ENCODE measurements at regions not wholly inside any gene's neighbourhood (a gene's known extent, or its start where the extent isn't known, plus 50 kb on each side); places are given as distances from the start of the nearest gene placed in this dataset.

DNA sequence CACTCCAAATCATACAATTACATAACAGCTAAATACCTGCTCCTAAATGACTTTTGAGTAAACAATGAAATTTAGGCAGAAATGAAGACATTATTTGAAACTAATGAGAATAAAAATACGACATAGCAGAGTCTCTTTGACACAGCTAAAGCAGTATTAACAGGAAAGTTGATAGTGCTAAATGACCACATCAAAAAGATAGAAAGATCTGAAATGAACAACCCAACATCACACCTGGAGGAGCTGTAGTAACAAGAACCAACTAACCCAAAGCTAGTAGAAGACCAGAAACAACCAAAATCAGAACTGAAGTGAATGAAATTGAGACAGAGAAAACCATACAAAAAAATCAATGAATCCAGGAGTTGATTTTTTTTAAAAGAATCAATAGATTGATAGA, 257.8 kb downstream of the ARAP2 start:
- no peak for DNase-seq

DNA sequence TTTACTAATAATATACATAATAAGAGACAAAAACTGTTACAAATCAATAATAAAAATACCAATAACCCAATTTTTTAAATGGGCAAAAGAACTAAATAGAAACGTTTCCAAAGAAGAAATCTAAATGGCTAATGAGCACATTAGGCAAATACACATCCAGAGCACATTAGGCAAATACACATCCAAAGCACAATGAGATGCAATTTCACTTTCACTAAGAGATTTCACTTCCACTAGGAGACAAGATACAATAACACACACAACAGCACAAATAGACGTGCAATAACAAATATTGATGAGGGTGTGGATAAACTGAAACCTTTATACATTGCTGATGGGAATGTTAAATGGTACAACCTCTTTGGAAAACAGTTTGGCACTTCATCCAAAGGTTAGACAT, 250.7 kb downstream of the ARAP2 start:
- DNase-seq: no peak

DNA sequence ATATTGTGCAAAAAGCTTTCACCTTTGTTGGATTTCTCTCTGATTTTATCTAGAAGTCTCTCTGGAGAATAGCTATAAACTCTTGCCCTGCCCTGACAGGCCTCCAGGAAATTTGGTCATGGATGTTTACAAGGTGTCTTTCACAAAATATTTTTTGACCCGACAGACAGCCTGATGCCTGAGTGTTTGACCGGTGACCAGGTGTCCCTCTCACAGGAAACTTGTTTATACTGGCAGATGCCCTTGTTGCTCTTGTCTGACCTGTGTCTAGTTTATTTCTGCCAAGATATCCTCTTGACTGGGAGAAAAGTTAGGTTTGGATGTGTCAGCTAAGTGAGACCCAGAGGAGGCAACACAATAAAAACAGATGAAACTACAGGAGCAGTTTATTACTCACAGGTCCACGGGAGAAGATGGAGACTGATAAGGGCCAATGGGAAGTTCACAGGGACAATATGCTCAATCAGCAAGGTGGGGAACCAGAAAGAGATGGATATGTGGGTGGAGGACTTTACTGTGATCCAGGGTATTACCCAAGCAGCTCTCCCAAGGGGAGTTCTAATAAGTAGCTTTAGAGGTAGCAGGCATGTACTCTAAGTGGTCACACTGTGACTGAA, 243.3 kb downstream of the ARAP2 start:
- no peak for DNase-seq

DNA sequence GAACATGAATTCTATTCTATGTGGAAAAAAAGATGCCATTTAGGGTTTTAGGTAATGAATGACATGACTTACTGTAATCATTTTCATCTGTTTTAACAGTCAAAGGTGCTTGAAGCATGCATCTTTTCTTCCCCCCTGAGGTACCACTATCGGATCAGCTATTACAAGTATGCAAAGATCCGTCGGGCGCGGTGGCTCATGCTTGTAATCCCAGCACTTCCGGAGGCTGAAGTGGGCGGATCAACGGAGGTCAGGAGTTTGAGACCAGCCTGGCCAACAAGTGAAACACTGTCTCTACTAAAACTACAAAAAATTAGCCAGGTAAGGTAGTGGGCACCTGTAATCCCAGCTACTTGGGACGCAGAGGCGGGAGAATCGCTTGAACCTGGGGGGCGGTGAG, 241.3 kb downstream of the ARAP2 start:
- no peak for DNase-seq

DNA sequence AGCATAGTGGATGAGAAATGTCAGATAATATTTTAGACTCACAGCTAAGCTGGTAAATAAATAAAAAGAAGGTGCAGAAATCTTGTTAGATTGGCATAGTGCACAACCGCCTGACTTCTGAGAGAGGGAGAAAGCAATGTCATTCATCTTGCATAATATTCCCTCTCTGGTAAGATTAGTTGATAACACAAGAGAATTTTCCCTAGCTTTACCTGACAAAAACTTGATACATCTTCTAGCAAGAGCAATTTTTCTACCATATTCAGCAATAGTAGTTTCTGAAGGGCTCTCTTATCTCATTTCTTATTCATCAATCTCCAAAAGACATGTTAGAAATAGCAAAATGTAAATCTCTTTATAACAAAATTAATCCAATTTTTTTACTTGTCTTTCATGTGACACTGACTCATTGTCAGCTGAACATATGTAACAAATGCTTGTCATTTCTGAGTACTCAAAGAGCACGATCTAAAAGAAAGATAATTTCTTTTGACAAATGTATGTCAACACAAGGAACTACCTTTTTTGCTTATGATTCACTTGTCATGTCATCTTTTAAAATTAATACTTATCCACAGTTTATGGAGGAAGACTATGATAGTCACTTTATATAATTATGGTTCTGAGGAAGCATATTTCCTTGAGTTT, 240.0 kb downstream of the ARAP2 start:
- no peak for DNase-seq

DNA sequence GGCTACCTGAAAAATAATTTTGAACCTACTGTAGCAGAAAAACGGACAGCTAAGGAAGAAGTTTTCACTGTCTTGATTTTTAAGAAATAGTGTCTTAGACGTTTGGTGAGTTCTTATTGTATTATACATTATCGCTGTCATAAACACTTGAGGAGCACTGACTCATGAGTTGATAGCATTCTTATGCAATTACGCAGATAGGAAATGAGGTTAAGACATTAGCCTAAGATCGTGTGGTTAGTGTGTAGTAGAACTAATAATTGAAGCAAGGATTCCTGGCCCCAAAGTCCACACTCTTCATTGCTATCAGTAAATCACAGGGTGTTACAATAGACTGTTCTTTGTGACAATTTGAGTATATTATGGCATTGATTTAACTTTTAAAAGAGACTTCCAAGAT, 238.1 kb downstream of the ARAP2 start:
- no peak for DNase-seq

DNA sequence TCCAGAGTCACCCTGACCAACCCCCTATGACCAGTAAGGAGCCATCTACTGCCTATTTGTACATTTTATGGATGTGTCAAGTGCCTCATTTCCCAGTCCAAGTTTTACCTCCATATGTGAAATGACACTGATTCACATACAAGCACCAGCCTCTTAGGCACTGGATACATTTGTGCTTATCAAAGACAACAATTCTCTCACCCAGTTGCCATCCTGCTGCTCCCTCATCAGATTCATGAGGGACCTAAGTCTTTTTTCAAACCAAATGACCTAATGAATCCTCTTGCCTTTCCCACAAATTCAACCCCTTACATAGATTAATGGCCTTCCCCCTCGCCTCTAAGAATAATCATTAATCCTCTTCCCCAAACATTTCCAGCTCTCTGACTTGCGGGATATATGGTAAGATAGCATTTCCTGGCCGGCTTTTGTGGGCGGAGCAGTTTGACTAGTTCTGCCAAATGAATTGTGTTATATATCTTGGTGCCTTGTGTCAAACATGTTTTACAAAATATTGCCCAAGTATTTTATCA, 233.9 kb downstream of the ARAP2 start:
- no peak for DNase-seq

DNA sequence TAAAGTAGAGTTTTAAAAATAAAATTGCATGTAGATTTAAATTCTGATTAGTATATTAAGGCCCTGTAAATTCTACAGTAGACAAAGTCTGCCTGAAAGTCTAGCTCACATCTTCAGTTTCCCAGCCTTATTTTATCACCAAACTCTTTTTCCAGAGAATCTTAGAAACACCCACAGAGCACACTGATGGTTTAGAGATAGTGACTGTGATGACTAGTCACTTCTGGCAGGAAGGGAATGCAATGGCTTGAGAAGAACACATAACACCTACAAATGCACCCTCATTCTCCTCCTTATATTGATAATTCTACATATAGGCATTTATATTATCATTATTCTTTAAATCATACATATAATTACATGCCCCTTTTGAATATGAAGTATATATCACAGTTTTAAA, 232.9 kb downstream of the ARAP2 start:
- no peak for DNase-seq

DNA sequence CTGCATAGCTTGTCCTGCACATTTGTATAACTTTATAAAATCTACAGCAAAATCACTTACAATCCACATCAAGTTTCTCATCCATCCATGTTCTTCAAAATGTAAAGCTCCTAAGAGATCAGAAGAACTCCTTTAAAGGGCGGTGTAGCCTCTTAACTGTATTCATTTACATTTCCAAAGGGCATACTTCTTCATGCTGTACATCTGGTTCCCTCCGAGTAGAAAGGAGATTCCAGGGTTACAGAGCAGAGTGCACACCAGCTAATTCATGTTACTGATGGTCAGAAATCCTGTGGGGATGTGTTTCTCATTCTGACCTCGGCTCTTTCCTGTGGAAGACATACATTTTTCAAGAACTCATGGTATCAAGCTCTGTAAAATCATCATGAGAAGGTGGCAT, 231.8 kb downstream of the ARAP2 start:
- DNase-seq: no peak

DNA sequence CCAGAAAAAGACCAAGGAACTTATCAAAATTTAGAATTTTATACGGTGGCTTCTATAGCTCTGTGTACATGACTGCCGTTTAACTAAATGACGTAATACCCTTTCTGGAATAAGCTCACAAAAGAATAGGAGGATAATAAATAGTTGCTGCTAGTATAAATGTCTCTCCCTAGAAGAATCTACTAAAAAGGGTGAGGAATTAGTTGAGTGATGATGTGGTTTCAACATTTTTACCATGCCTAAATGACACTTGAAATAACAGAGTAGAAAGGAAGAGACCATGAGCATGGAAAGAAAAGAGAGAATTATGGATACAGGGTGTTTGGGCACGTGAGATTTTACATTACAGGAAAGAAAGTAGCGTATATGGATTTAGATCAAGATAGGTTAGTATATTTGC, 231.1 kb downstream of the ARAP2 start:
- no peak for DNase-seq

Measured in NCI-H187 treated with DMSO at 0.1 percent for 48 hours (cell line).